Sigmoid colon (tissue), 4 donors: ENCODE measurements at regions not wholly inside any gene's neighbourhood (a gene's known extent, or its start where the extent isn't known, plus 50 kb on each side); places are given as distances from the start of the nearest gene placed in this dataset.

ENCODE experiments used
- CTCF ChIP-seq, 4 experiments: fragments of 450-650 bp in 3 of 4; fragments of 200-600 bp in 1 of 4; IDR thresholded peaks; one replicate each; pipeline ENCODE4 v1.5.1; 2016 to 2019; ENCODE audit warnings: antibody characterized with exemption in 4 of 4, mild to moderate bottlenecking in 3 of 4, moderate library complexity in 2 of 4
- POLR2AphosphoS5 ChIP-seq, 4 donors: sonication (generic); formaldehyde crosslinking; IDR thresholded peaks; one replicate each; pipeline ENCODE4 v1.6.1; 2017; ENCODE audit warnings: antibody characterized with exemption in 4 of 4

DNA sequence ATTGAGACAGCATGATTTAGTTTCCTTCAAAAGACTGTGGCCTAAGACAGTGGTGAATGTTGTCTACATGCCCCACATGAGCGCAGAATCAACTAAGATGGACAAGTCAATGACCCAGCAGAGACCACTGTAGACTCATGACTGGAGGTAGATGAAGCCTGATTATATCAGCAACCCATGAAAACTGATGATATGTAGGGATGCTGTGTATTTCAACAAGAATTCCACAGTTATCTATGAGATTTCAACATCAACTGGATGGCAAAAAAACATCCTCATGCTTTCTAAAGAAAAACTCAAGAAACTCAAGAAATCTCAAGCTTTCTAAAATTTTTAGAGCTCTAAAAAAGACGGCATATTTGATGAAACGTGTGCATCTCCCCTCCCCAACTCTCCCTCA is 413.9 kb upstream of the LYPLAL1 start:
- TF ChIP-seq CTCF (IDR thresholded peaks at IDR 0.05) (no peak), POLR2AphosphoS5 (IDR thresholded peaks at IDR 0.05) (no peak)
